DND-41 (cell line): ENCODE measurements at regions not wholly inside any gene's neighbourhood (a gene's known extent, or its start where the extent isn't known, plus 50 kb on each side); places are given as distances from the start of the nearest gene placed in this dataset.

Experiments used
- ATAC-seq: fragments of 200-7000 bp; cut with Tn5 transposase; 3 replicates; pipeline ENCODE4 v1.9.1; 2021; ENCODE audit warnings: low read depth; ENCODE audit not compliant: insufficient read depth
- DNase-seq: peaks from one replicate; pipeline ENCODE4 v3.0.0-alpha.2; 2020
- H2AFZ ChIP-seq: 2 replicates; pipeline ENCODE4 v1.6.0; 2012; ENCODE audit warnings: low read depth, low read length
- H3K27ac ChIP-seq: 2 replicates; pipeline ENCODE4 v1.5.1; 2012; ENCODE audit warnings: low read length, inconsistent platforms
- H3K27me3 ChIP-seq: fragments of 200-600 bp; sonication (generic); 2 replicates; pipeline ENCODE4 v1.6.0; 2012; ENCODE audit warnings: low read length, mild to moderate bottlenecking, inconsistent platforms; ENCODE audit not compliant: insufficient read depth, poor library complexity
- H3K36me3 ChIP-seq: 2 replicates; pipeline ENCODE4 v1.5.1; 2012; ENCODE audit warnings: low read length, inconsistent platforms; ENCODE audit not compliant: insufficient read depth
- H3K4me1 ChIP-seq: 2 replicates; pipeline ENCODE4 v1.5.1; 2012; ENCODE audit warnings: mild to moderate bottlenecking, low read length; ENCODE audit not compliant: insufficient read depth
- H3K4me2 ChIP-seq: 2 replicates; pipeline ENCODE4 v1.6.0; 2012; ENCODE audit warnings: mild to moderate bottlenecking, moderate library complexity, low read length, inconsistent platforms; ENCODE audit not compliant: insufficient read depth
- H3K4me3 ChIP-seq, 2 experiments: fragments of 200-600 bp in 1 of 2; shearing (Covaris generic) in 1 of 2; 2 replicates each; pipeline ENCODE4 v1.5.1; 2012 to 2016; ENCODE audit warnings: inconsistent platforms in 2 of 2, low read length in 2 of 2, mild to moderate bottlenecking in 2 of 2, low read depth in 1 of 2, moderate library complexity in 1 of 2
- H3K79me2 ChIP-seq: 2 replicates; pipeline ENCODE4 v1.6.0; 2012; ENCODE audit warnings: low read length, inconsistent platforms; ENCODE audit not compliant: insufficient read depth
- H3K9ac ChIP-seq: 2 replicates; pipeline ENCODE4 v1.6.0; 2012; ENCODE audit warnings: low read depth, mild to moderate bottlenecking, inconsistent platforms, low read length, moderate library complexity
- H3K9me3 ChIP-seq: 2 replicates; pipeline ENCODE4 v1.5.1; 2012; ENCODE audit warnings: low read length, moderate library complexity, mild to moderate bottlenecking, inconsistent platforms; ENCODE audit not compliant: insufficient read depth, severe bottlenecking
- H4K20me1 ChIP-seq: 2 replicates; pipeline ENCODE4 v1.6.0; 2012; ENCODE audit warnings: low read length; ENCODE audit not compliant: insufficient read depth
- CTCF ChIP-seq: IDR thresholded peaks from 2 replicates; pipeline ENCODE4 v1.5.1; 2012; ENCODE audit warnings: borderline replicate concordance, low read length, moderate library complexity, mild to moderate bottlenecking; ENCODE audit not compliant: poor library complexity, severe bottlenecking; ENCODE audit errors: extremely low read depth
- EZH2 ChIP-seq: IDR thresholded peaks from 3 replicates; pipeline ENCODE4 v1.6.1; 2012; ENCODE audit warnings: borderline replicate concordance, low read depth, mild to moderate bottlenecking, moderate library complexity, low read length, inconsistent platforms; ENCODE audit not compliant: severe bottlenecking

GRCh38 chr3:16824081-16824696 lies 60.6 kb upstream of the PLCL2 start:
- H3K27ac ChIP-seq: peak overlapping the region; percentile 7; the same call in 1 of the 2 replicates

GRCh38 chr3:16825617-16826204 lies 59.0 kb upstream of the PLCL2 start:
- no peak for DNase-seq
- Histone ChIP-seq H3K9ac (no peak overlapping the region), H3K4me2 (no peak overlapping the region), H3K79me2 (no peaks in the 10 kb centered on the region), H3K4me1 (peaks cover 14% of the 10 kb centered on the region), H3K27me3 (no peaks in the 10 kb centered on the region), H2AFZ (no peak overlapping the region), H3K36me3 (no peaks in the 10 kb centered on the region), H3K4me3 (no peak overlapping the region), H3K9me3 (no peaks in the 10 kb centered on the region), H3K27ac (no peak overlapping the region), H4K20me1 (no peaks in the 10 kb centered on the region)
- no peak for ATAC-seq
- no peak for TF ChIP-seq EZH2
- TF ChIP-seq CTCF: no peak

More at GRCh38 chr3:16824081-16824696, 60.6 kb upstream of the PLCL2 start:
- Histone ChIP-seq H3K27me3 (no peaks in the 10 kb centered on the region), H3K9ac (no peak overlapping the region), H3K36me3 (no peaks in the 10 kb centered on the region), H2AFZ (peak overlapping the region; percentile 3; the same call in 1 of the 2 replicates), H3K4me3 (no peak overlapping the region), H4K20me1 (no peaks in the 10 kb centered on the region), H3K79me2 (no peaks in the 10 kb centered on the region), H3K4me2 (peak overlapping the region; percentile 34; the same call in 1 of the 2 replicates), H3K9me3 (no peaks in the 10 kb centered on the region), H3K4me1 (peaks cover 14% of the 10 kb centered on the region)
- peak; percentile 69 for DNase-seq
- TF ChIP-seq CTCF (no peak), EZH2 (no peak)
- peak; percentile 97 for ATAC-seq

GRCh38 chr3:16828815-16829214 lies 55.9 kb upstream of the PLCL2 start:
- H3K27ac ChIP-seq: no peak overlapping the region

More at GRCh38 chr3:16828815-16829214, 55.9 kb upstream of the PLCL2 start:
- Histone ChIP-seq H3K4me1 (peaks cover 11% of the 10 kb centered on the region), H4K20me1 (no peaks in the 10 kb centered on the region), H3K79me2 (no peaks in the 10 kb centered on the region), H3K27me3 (no peaks in the 10 kb centered on the region), H3K9me3 (no peaks in the 10 kb centered on the region), H3K9ac (no peak overlapping the region), H3K36me3 (no peaks in the 10 kb centered on the region), H3K4me2 (no peak overlapping the region), H3K4me3 (no peak overlapping the region), H2AFZ (no peak overlapping the region)
- ATAC-seq (no peak), DNase-seq (no peak)
- TF ChIP-seq CTCF (no peak), EZH2 (no peak)
